ENCODE measurements at regions not wholly inside any gene's neighbourhood (a gene's known extent, or its start where the extent isn't known, plus 50 kb on each side); places are given as distances from the start of the nearest gene placed in this dataset.

DNA sequence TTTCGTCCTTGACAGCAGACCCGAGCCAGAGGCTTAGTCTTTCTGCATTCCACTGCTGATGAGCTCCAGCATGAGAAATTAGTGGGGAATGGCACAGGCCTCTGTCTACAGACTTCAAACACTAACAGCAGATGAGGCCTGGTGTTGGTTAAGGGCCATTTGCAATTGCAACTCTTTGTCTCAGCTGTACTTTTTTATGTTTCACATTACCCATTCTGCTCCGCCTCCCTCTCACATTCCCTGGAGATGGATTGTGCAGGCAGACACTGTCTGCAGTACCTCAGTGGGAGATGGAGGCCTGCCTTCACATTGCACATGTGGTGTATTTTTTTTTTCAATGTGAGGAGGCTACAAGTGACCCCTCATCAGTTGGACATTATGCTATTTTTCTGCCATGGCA is 370.2 kb downstream of the DUSP10 start:
- Histone ChIP-seq H3K4me3 (replicated peaks in 1 of 4; ENCODE audit: control extremely low read depth in 1 of 4, insufficient read depth in 1 of 4, low read depth in 3 of 4, low read length in 4 of 4) (no peak overlapping the region), H3K36me3 (ENCODE audit: control insufficient read depth, insufficient read depth, low read length) (no peaks in the 10 kb centered on the region), H4K20me1 (ENCODE audit: control insufficient read depth, extremely low read depth, insufficient read depth, low read length) (no peaks in the 10 kb centered on the region), H3K9ac (ENCODE audit: insufficient read depth, low read length) (no peak overlapping the region), H3K27ac (ENCODE audit: insufficient read depth, low read length) (no peak overlapping the region), H3K4me2 (ENCODE audit: extremely low read depth, insufficient read depth, low read length) (no peak overlapping the region), H3K79me2 (ENCODE audit: control insufficient read depth, insufficient read depth, low read length) (no peaks in the 10 kb centered on the region), H3K4me1 (ENCODE audit: control insufficient read depth, extremely low read depth, insufficient read depth, low read length) (no peaks in the 10 kb centered on the region), H2AFZ (ENCODE audit: low read length) (no peak overlapping the region), H3K9me3 (ENCODE audit: control insufficient read depth, insufficient read depth, low read depth, low read length) (no peaks in the 10 kb centered on the region), H3K27me3 (ENCODE audit: control insufficient read depth, insufficient read depth, low read length) (no peaks in the 10 kb centered on the region)
- TF ChIP-seq, protein P1, sequence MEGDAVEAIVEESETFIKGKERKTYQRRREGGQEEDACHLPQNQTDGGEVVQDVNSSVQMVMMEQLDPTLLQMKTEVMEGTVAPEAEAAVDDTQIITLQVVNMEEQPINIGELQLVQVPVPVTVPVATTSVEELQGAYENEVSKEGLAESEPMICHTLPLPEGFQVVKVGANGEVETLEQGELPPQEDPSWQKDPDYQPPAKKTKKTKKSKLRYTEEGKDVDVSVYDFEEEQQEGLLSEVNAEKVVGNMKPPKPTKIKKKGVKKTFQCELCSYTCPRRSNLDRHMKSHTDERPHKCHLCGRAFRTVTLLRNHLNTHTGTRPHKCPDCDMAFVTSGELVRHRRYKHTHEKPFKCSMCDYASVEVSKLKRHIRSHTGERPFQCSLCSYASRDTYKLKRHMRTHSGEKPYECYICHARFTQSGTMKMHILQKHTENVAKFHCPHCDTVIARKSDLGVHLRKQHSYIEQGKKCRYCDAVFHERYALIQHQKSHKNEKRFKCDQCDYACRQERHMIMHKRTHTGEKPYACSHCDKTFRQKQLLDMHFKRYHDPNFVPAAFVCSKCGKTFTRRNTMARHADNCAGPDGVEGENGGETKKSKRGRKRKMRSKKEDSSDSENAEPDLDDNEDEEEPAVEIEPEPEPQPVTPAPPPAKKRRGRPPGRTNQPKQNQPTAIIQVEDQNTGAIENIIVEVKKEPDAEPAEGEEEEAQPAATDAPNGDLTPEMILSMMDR (conservative IDR thresholded peaks at IDR 0.05 in 1 of 2, IDR thresholded peaks at IDR 0.05 in 1 of 2; ENCODE audit: low read depth in 1 of 2, low read length in 2 of 2), result no peak
- DNase-seq (ENCODE audit: low read depth in 2 of 2), result no peak

GRCh38 chr1:221373795-221374194 is 368.1 kb downstream of the DUSP10 start:
- Histone ChIP-seq H3K27ac (ENCODE audit: insufficient read depth, low read length) (no peak overlapping the region), H4K20me1 (ENCODE audit: control insufficient read depth, extremely low read depth, insufficient read depth, low read length) (no peaks in the 10 kb centered on the region), H3K4me2 (ENCODE audit: extremely low read depth, insufficient read depth, low read length) (no peak overlapping the region), H3K79me2 (ENCODE audit: control insufficient read depth, insufficient read depth, low read length) (no peaks in the 10 kb centered on the region), H3K9ac (ENCODE audit: insufficient read depth, low read length) (no peak overlapping the region), H3K9me3 (ENCODE audit: control insufficient read depth, insufficient read depth, low read depth, low read length) (no peaks in the 10 kb centered on the region), H2AFZ (ENCODE audit: low read length) (no peak overlapping the region), H3K27me3 (ENCODE audit: control insufficient read depth, insufficient read depth, low read length) (no peaks in the 10 kb centered on the region), H3K4me1 (ENCODE audit: control insufficient read depth, extremely low read depth, insufficient read depth, low read length) (no peaks in the 10 kb centered on the region), H3K36me3 (ENCODE audit: control insufficient read depth, insufficient read depth, low read length) (no peaks in the 10 kb centered on the region), H3K4me3 (replicated peaks in 1 of 4; ENCODE audit: control extremely low read depth in 1 of 4, insufficient read depth in 1 of 4, low read depth in 3 of 4, low read length in 4 of 4) (no peak overlapping the region)
- DNase-seq (ENCODE audit: low read depth in 2 of 2), result no peak
- TF ChIP-seq EZH2 (IDR thresholded peaks at IDR 0.05; ENCODE audit: low read length, missing control alignments), result no peak
- TF ChIP-seq, protein P1 (conservative IDR thresholded peaks at IDR 0.05 in 1 of 2, IDR thresholded peaks at IDR 0.05 in 1 of 2; ENCODE audit: low read depth in 1 of 2, low read length in 2 of 2), result no peak

DNA sequence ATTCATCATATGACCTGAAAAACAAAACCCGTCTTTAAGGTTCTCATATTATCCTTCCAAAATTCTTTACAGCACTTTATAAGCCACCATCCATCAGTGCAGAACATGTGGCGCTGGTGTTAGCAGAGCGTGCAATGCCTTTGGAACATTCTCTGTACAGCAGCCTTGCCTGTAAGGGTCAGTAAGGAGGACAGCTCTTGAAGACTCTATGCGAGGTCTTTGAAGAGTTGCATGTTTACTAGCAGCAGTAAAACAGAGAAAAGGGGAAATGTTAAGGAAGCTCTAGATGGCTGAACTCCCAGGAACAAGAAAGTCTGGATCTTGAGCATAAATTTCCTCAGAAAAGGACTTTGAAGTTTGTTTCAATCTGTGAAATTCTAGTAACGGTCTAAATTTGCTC is 365.6 kb downstream of the DUSP10 start:
- Histone ChIP-seq H4K20me1 (ENCODE audit: control insufficient read depth, extremely low read depth, insufficient read depth, low read length) (no peaks in the 10 kb centered on the region), H3K4me1 (ENCODE audit: control insufficient read depth, extremely low read depth, insufficient read depth, low read length) (no peaks in the 10 kb centered on the region), H3K4me2 (ENCODE audit: extremely low read depth, insufficient read depth, low read length) (no peak overlapping the region), H2AFZ (ENCODE audit: low read length) (no peak overlapping the region), H3K9ac (ENCODE audit: insufficient read depth, low read length) (no peak overlapping the region), H3K79me2 (ENCODE audit: control insufficient read depth, insufficient read depth, low read length) (no peaks in the 10 kb centered on the region), H3K27me3 (ENCODE audit: control insufficient read depth, insufficient read depth, low read length) (no peaks in the 10 kb centered on the region), H3K27ac (ENCODE audit: insufficient read depth, low read length) (no peak overlapping the region), H3K4me3 (replicated peaks in 1 of 4; ENCODE audit: control extremely low read depth in 1 of 4, insufficient read depth in 1 of 4, low read depth in 3 of 4, low read length in 4 of 4) (no peak overlapping the region), H3K9me3 (ENCODE audit: control insufficient read depth, insufficient read depth, low read depth, low read length) (no peaks in the 10 kb centered on the region), H3K36me3 (ENCODE audit: control insufficient read depth, insufficient read depth, low read length) (no peaks in the 10 kb centered on the region)
- TF ChIP-seq EZH2 (IDR thresholded peaks at IDR 0.05; ENCODE audit: low read length, missing control alignments), result no peak
- DNase-seq (ENCODE audit: low read depth in 2 of 2), result no peak
